Tibial nerve (tissue), 4 donors: ENCODE measurements at regions not wholly inside any gene's neighbourhood (a gene's known extent, or its start where the extent isn't known, plus 50 kb on each side); places are given as distances from the start of the nearest gene placed in this dataset.

Experiments
- EP300 ChIP-seq, 2 donors: sonication (generic); formaldehyde crosslinking; IDR thresholded peaks; one replicate each; pipeline ENCODE4 v1.6.1; 2017; ENCODE audit warnings: antibody characterized with exemption in 2 of 2, mild to moderate bottlenecking in 1 of 2
- POLR2A ChIP-seq, 2 donors: fragments of 450-650 bp; IDR thresholded peaks; one replicate each; pipeline ENCODE4 v1.6.1; 2017; ENCODE audit warnings: antibody characterized with exemption in 2 of 2, mild to moderate bottlenecking in 2 of 2, moderate library complexity in 2 of 2
- TF ChIP-seq, protein P1 (sequence below), 5 experiments: fragments of 200-600 bp in 3 of 5; fragments of 450-650 bp in 2 of 5; sonication (generic) in 3 of 5; IDR thresholded peaks; one replicate each; pipeline ENCODE4 v1.5.1; 2016 to 2019; ENCODE audit warnings: antibody characterized with exemption in 5 of 5, mild to moderate bottlenecking in 3 of 5, moderate library complexity in 2 of 5

DNA sequence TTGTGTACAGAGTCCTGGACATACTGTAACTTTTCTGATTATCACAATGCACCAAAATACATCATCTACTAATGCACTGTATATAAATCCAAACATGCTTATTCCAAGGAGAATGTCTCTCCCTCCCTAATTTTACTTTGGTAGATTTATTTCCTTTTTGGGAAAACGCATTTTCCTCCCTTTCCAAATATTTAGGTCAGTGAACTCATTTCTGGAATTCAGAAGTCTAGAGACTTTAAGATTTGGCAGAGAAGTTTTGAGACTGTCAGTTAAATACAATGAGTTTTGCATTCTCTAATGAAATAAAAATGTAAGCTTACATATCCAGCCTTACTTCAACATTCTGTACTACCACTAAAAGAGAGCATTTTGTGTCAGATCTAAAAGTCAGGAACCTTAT is 165.8 kb upstream of the EDNRB start:
- TF ChIP-seq, protein P1, sequence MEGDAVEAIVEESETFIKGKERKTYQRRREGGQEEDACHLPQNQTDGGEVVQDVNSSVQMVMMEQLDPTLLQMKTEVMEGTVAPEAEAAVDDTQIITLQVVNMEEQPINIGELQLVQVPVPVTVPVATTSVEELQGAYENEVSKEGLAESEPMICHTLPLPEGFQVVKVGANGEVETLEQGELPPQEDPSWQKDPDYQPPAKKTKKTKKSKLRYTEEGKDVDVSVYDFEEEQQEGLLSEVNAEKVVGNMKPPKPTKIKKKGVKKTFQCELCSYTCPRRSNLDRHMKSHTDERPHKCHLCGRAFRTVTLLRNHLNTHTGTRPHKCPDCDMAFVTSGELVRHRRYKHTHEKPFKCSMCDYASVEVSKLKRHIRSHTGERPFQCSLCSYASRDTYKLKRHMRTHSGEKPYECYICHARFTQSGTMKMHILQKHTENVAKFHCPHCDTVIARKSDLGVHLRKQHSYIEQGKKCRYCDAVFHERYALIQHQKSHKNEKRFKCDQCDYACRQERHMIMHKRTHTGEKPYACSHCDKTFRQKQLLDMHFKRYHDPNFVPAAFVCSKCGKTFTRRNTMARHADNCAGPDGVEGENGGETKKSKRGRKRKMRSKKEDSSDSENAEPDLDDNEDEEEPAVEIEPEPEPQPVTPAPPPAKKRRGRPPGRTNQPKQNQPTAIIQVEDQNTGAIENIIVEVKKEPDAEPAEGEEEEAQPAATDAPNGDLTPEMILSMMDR (IDR thresholded peaks at IDR 0.05) = no peak
- TF ChIP-seq EP300 (IDR thresholded peaks at IDR 0.05) (no peak), POLR2A (IDR thresholded peaks at IDR 0.05) (no peak)
